ENCODE measurements at regions not wholly inside any gene's neighbourhood (a gene's known extent, or its start where the extent isn't known, plus 50 kb on each side); places are given as distances from the start of the nearest gene placed in this dataset.

GRCh38 chr3:162489853-162490252 lies 993.2 kb downstream of the OTOL1 start:
- no peaks in the 10 kb centered on the region for H3K4me1 ChIP-seq (ENCODE audit: control insufficient read depth, insufficient read depth, low read length)
- no peaks in the 10 kb centered on the region for H3K9me3 ChIP-seq (ENCODE audit: control insufficient read depth, low read depth, low read length)
- DNase-seq: no peak
- no peaks in the 10 kb centered on the region for H3K27me3 ChIP-seq (ENCODE audit: control insufficient read depth, insufficient read depth, low read length)
- WGBS (ENCODE audit: insufficient coverage, low lambda C conversion rate): 82% methylated on average over 1 of the region's 2 CpGs
- no peak overlapping the region for H3K4me3 ChIP-seq (ENCODE audit: low read length)
- no peaks in the 10 kb centered on the region for H3K36me3 ChIP-seq (ENCODE audit: control insufficient read depth, insufficient read depth, low read length)
- no peak overlapping the region for H3K27ac ChIP-seq (ENCODE audit: low read length)

- Histone ChIP-seq H3K36me3 (ENCODE audit: control insufficient read depth, insufficient read depth, low read length) (no peaks in the 10 kb centered on the region), H3K4me3 (ENCODE audit: low read length) (no peak overlapping the region), H3K4me1 (ENCODE audit: control insufficient read depth, insufficient read depth, low read length) (no peaks in the 10 kb centered on the region), H3K27ac (ENCODE audit: low read length) (no peak overlapping the region), H3K27me3 (ENCODE audit: control insufficient read depth, insufficient read depth, low read length) (no peaks in the 10 kb centered on the region), H3K9me3 (ENCODE audit: control insufficient read depth, low read depth, low read length) (no peaks in the 10 kb centered on the region)
- no peak for DNase-seq
- no CpG with 5 or more reads among the region's 1 CpG for WGBS (ENCODE audit: insufficient coverage, low lambda C conversion rate)
Observed at GRCh38 chr3:162491952-162492351, 995.3 kb downstream of the OTOL1 start.

- Histone ChIP-seq H3K9me3 (ENCODE audit: control insufficient read depth, low read depth, low read length) (no peaks in the 10 kb centered on the region), H3K27ac (ENCODE audit: low read length) (no peak overlapping the region), H3K4me3 (ENCODE audit: low read length) (no peak overlapping the region), H3K27me3 (ENCODE audit: control insufficient read depth, insufficient read depth, low read length) (no peaks in the 10 kb centered on the region), H3K4me1 (ENCODE audit: control insufficient read depth, insufficient read depth, low read length) (no peaks in the 10 kb centered on the region), H3K36me3 (ENCODE audit: control insufficient read depth, insufficient read depth, low read length) (no peaks in the 10 kb centered on the region)
- DNase-seq: no peak
- WGBS (ENCODE audit: insufficient coverage, low lambda C conversion rate): 20% methylated on average over 1 of the region's 4 CpGs
Observed at GRCh38 chr3:162492446-162493081, 996.0 kb downstream of the OTOL1 start.

GRCh38 chr3:162498626-162499025 lies 1002.0 kb downstream of the OTOL1 start:
- H3K27ac ChIP-seq (ENCODE audit: low read length): no peak overlapping the region
- H3K9me3 ChIP-seq (ENCODE audit: control insufficient read depth, low read depth, low read length): no peaks in the 10 kb centered on the region
- H3K36me3 ChIP-seq (ENCODE audit: control insufficient read depth, insufficient read depth, low read length): no peaks in the 10 kb centered on the region
- no peak overlapping the region for H3K4me3 ChIP-seq (ENCODE audit: low read length)
- no peaks in the 10 kb centered on the region for H3K27me3 ChIP-seq (ENCODE audit: control insufficient read depth, insufficient read depth, low read length)
- WGBS (ENCODE audit: insufficient coverage, low lambda C conversion rate): 71% methylated on average over 1 of the region's 2 CpGs
- no peak for DNase-seq
- H3K4me1 ChIP-seq (ENCODE audit: control insufficient read depth, insufficient read depth, low read length): no peaks in the 10 kb centered on the region

- no peak overlapping the region for H3K27ac ChIP-seq (ENCODE audit: low read length)
- no peaks in the 10 kb centered on the region for H3K36me3 ChIP-seq (ENCODE audit: control insufficient read depth, insufficient read depth, low read length)
- no peaks in the 10 kb centered on the region for H3K27me3 ChIP-seq (ENCODE audit: control insufficient read depth, insufficient read depth, low read length)
- no peak overlapping the region for H3K4me3 ChIP-seq (ENCODE audit: low read length)
- H3K9me3 ChIP-seq (ENCODE audit: control insufficient read depth, low read depth, low read length): no peaks in the 10 kb centered on the region
- WGBS (ENCODE audit: insufficient coverage, low lambda C conversion rate): 89% methylated on average over 1 of the region's 1 CpG
- H3K4me1 ChIP-seq (ENCODE audit: control insufficient read depth, insufficient read depth, low read length): no peaks in the 10 kb centered on the region
- no peak for DNase-seq
Observed at GRCh38 chr3:162507397-162507796, 1010.8 kb downstream of the OTOL1 start.

- Histone ChIP-seq H3K36me3 (ENCODE audit: control insufficient read depth, insufficient read depth, low read length) (no peaks in the 10 kb centered on the region), H3K27ac (ENCODE audit: low read length) (no peak overlapping the region), H3K9me3 (ENCODE audit: control insufficient read depth, low read depth, low read length) (no peaks in the 10 kb centered on the region), H3K27me3 (ENCODE audit: control insufficient read depth, insufficient read depth, low read length) (no peaks in the 10 kb centered on the region), H3K4me1 (ENCODE audit: control insufficient read depth, insufficient read depth, low read length) (no peaks in the 10 kb centered on the region), H3K4me3 (ENCODE audit: low read length) (no peak overlapping the region)
- DNase-seq: no peak
- 67% methylated on average over 1 of the region's 2 CpGs for WGBS (ENCODE audit: insufficient coverage, low lambda C conversion rate)
Observed at GRCh38 chr3:162512488-162512887, 1015.9 kb downstream of the OTOL1 start.

- no peak overlapping the region for H3K4me3 ChIP-seq (ENCODE audit: low read length)
- no peak overlapping the region for H3K27ac ChIP-seq (ENCODE audit: low read length)
- no peaks in the 10 kb centered on the region for H3K9me3 ChIP-seq (ENCODE audit: control insufficient read depth, low read depth, low read length)
- H3K4me1 ChIP-seq (ENCODE audit: control insufficient read depth, insufficient read depth, low read length): no peaks in the 10 kb centered on the region
- H3K36me3 ChIP-seq (ENCODE audit: control insufficient read depth, insufficient read depth, low read length): no peaks in the 10 kb centered on the region
- H3K27me3 ChIP-seq (ENCODE audit: control insufficient read depth, insufficient read depth, low read length): no peaks in the 10 kb centered on the region
- DNase-seq: no peak
Observed at GRCh38 chr3:162517110-162517509, 1020.5 kb downstream of the OTOL1 start.

GRCh38 chr3:162521669-162522068 lies 1025.1 kb downstream of the OTOL1 start:
- no peak for DNase-seq
- 100% methylated on average over 1 of the region's 2 CpGs for WGBS (ENCODE audit: insufficient coverage, low lambda C conversion rate)
- H3K9me3 ChIP-seq (ENCODE audit: control insufficient read depth, low read depth, low read length): no peaks in the 10 kb centered on the region

GRCh38 chr3:162525066-162525742 lies 1028.6 kb downstream of the OTOL1 start:
- Histone ChIP-seq H3K27me3 (ENCODE audit: control insufficient read depth, insufficient read depth, low read length) (no peaks in the 10 kb centered on the region), H3K9me3 (ENCODE audit: control insufficient read depth, low read depth, low read length) (no peaks in the 10 kb centered on the region), H3K27ac (ENCODE audit: low read length) (no peak overlapping the region), H3K4me1 (ENCODE audit: control insufficient read depth, insufficient read depth, low read length) (no peaks in the 10 kb centered on the region), H3K4me3 (ENCODE audit: low read length) (no peak overlapping the region), H3K36me3 (ENCODE audit: control insufficient read depth, insufficient read depth, low read length) (no peaks in the 10 kb centered on the region)
- WGBS (ENCODE audit: insufficient coverage, low lambda C conversion rate): 60% methylated on average over 1 of the region's 2 CpGs
- peak in 1 of 2 donors; percentile 9 for DNase-seq

More at GRCh38 chr3:162521669-162522068, 1025.1 kb downstream of the OTOL1 start:
- Histone ChIP-seq H3K4me3 (ENCODE audit: low read length) (no peak overlapping the region), H3K27me3 (ENCODE audit: control insufficient read depth, insufficient read depth, low read length) (no peaks in the 10 kb centered on the region), H3K27ac (ENCODE audit: low read length) (no peak overlapping the region), H3K4me1 (ENCODE audit: control insufficient read depth, insufficient read depth, low read length) (no peaks in the 10 kb centered on the region), H3K36me3 (ENCODE audit: control insufficient read depth, insufficient read depth, low read length) (no peaks in the 10 kb centered on the region)

- DNase-seq: no peak
- no CpG with 5 or more reads among the region's 4 CpGs for whole genome bisulfite sequencing (ENCODE audit: insufficient coverage, low lambda C conversion rate)
- H3K27ac ChIP-seq (ENCODE audit: low read length): no peak overlapping the region
Observed at GRCh38 chr3:162525771-162526170, 1029.2 kb downstream of the OTOL1 start.

GRCh38 chr3:162534431-162534830 lies 1037.8 kb downstream of the OTOL1 start:
- 100% methylated on average over 1 of the region's 2 CpGs for WGBS (ENCODE audit: insufficient coverage, low lambda C conversion rate)
- H3K27me3 ChIP-seq (ENCODE audit: control insufficient read depth, insufficient read depth, low read length): no peaks in the 10 kb centered on the region
- H3K4me1 ChIP-seq (ENCODE audit: control insufficient read depth, insufficient read depth, low read length): no peaks in the 10 kb centered on the region
- no peaks in the 10 kb centered on the region for H3K9me3 ChIP-seq (ENCODE audit: control insufficient read depth, low read depth, low read length)
- no peak overlapping the region for H3K27ac ChIP-seq (ENCODE audit: low read length)
- no peak for DNase-seq
- no peak overlapping the region for H3K4me3 ChIP-seq (ENCODE audit: low read length)
- H3K36me3 ChIP-seq (ENCODE audit: control insufficient read depth, insufficient read depth, low read length): no peaks in the 10 kb centered on the region

More at GRCh38 chr3:162525771-162526170, 1029.2 kb downstream of the OTOL1 start:
- no peaks in the 10 kb centered on the region for H3K4me1 ChIP-seq (ENCODE audit: control insufficient read depth, insufficient read depth, low read length)
- no peaks in the 10 kb centered on the region for H3K36me3 ChIP-seq (ENCODE audit: control insufficient read depth, insufficient read depth, low read length)
- no peak overlapping the region for H3K4me3 ChIP-seq (ENCODE audit: low read length)
- no peaks in the 10 kb centered on the region for H3K27me3 ChIP-seq (ENCODE audit: control insufficient read depth, insufficient read depth, low read length)
- H3K9me3 ChIP-seq (ENCODE audit: control insufficient read depth, low read depth, low read length): no peaks in the 10 kb centered on the region
